Progenitor cell of endocrine pancreas (in vitro differentiated cells): ENCODE measurements at regions not wholly inside any gene's neighbourhood (a gene's known extent, or its start where the extent isn't known, plus 50 kb on each side); places are given as distances from the start of the nearest gene placed in this dataset.

Experiments used
- DNase-seq: peaks from one replicate; pipeline ENCODE4 v3.0.0; 2021; ENCODE audit warnings: low spot score; ENCODE audit not compliant: unreplicated experiment
- H3K27ac Mint-ChIP-seq: 2 replicates; pipeline ENCODE4 v1.8.0; 2021; ENCODE audit warnings: mild to moderate bottlenecking, moderate library complexity, mixed read lengths
- H3K27me3 Mint-ChIP-seq: 2 replicates; pipeline ENCODE4 v1.8.0; 2021; ENCODE audit warnings: mixed read lengths
- H3K36me3 Mint-ChIP-seq: 2 replicates; pipeline ENCODE4 v1.8.0; 2022; ENCODE audit warnings: mixed read lengths; ENCODE audit not compliant: insufficient read depth
- H3K4me1 Mint-ChIP-seq: 2 replicates; pipeline ENCODE4 v1.8.0; 2021; ENCODE audit warnings: low read depth, mixed read lengths
- H3K4me3 Mint-ChIP-seq: 2 replicates; pipeline ENCODE4 v1.8.0; 2021; ENCODE audit warnings: low read depth, mild to moderate bottlenecking, moderate library complexity, mixed read lengths
- H3K9me3 Mint-ChIP-seq: 2 replicates; pipeline ENCODE4 v1.8.0; 2021; ENCODE audit warnings: low read depth, mixed read lengths
- TF ChIP-seq, protein P1 (sequence below): fragments of 200-600 bp; sonication (generic); IDR thresholded peaks from one replicate; pipeline ENCODE4 v1.5.0; 2021; ENCODE audit warnings: antibody characterized with exemption, mild to moderate bottlenecking; ENCODE audit not compliant: unreplicated experiment

- H3K4me3 Mint-ChIP-seq: no peak overlapping the region
- no peaks in the 10 kb centered on the region for H3K36me3 Mint-ChIP-seq
- no peaks in the 10 kb centered on the region for H3K4me1 Mint-ChIP-seq
- H3K9me3 Mint-ChIP-seq: no peaks in the 10 kb centered on the region
- TF ChIP-seq, protein P1, sequence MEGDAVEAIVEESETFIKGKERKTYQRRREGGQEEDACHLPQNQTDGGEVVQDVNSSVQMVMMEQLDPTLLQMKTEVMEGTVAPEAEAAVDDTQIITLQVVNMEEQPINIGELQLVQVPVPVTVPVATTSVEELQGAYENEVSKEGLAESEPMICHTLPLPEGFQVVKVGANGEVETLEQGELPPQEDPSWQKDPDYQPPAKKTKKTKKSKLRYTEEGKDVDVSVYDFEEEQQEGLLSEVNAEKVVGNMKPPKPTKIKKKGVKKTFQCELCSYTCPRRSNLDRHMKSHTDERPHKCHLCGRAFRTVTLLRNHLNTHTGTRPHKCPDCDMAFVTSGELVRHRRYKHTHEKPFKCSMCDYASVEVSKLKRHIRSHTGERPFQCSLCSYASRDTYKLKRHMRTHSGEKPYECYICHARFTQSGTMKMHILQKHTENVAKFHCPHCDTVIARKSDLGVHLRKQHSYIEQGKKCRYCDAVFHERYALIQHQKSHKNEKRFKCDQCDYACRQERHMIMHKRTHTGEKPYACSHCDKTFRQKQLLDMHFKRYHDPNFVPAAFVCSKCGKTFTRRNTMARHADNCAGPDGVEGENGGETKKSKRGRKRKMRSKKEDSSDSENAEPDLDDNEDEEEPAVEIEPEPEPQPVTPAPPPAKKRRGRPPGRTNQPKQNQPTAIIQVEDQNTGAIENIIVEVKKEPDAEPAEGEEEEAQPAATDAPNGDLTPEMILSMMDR: no peak
- H3K27ac Mint-ChIP-seq: no peak overlapping the region
- peaks cover 60% of the 10 kb centered on the region for H3K27me3 Mint-ChIP-seq
- no peak for DNase-seq
Measured at GRCh38 chr1:18013216-18013615, 94.4 kb upstream of the IGSF21 start.

GRCh38 chr1:18015719-18016118 lies 91.9 kb upstream of the IGSF21 start:
- no peak overlapping the region for H3K27ac Mint-ChIP-seq
- DNase-seq: no peak
- peaks cover 64% of the 10 kb centered on the region for H3K27me3 Mint-ChIP-seq
- TF ChIP-seq, protein P1: no peak
- no peaks in the 10 kb centered on the region for H3K36me3 Mint-ChIP-seq
- no peak overlapping the region for H3K4me3 Mint-ChIP-seq
- H3K9me3 Mint-ChIP-seq: no peaks in the 10 kb centered on the region
- no peaks in the 10 kb centered on the region for H3K4me1 Mint-ChIP-seq

DNA sequence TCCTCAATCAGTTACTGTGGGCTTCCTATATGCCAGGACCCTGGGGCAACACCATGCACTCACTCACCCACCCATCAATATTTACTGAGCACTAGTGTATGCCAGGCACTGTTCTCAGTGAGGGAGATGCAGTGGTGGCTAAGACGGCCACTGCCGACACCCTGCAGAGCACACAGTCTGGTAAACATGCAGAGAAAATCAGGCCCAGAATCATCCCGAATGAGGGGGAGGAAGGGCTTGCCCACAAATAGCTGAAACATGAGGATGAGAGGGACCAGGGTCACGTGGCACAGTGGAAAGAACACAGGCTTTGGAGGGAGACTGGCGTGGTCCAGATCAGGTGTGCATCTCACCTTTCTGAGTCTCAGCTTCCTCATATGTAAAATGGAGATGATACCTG lies 89.2 kb upstream of the IGSF21 start:
- Mint-ChIP-seq H3K27ac (no peak overlapping the region), H3K36me3 (no peaks in the 10 kb centered on the region), H3K27me3 (peaks cover 83% of the 10 kb centered on the region), H3K4me1 (no peaks in the 10 kb centered on the region), H3K9me3 (no peaks in the 10 kb centered on the region), H3K4me3 (no peak overlapping the region)
- no peak for DNase-seq
- TF ChIP-seq, protein P1: no peak

- DNase-seq: no peak
- TF ChIP-seq, protein P1: no peak
- H3K9me3 Mint-ChIP-seq: no peaks in the 10 kb centered on the region
- no peak overlapping the region for H3K4me3 Mint-ChIP-seq
- H3K27me3 Mint-ChIP-seq: peaks cover 79% of the 10 kb centered on the region
- no peaks in the 10 kb centered on the region for H3K4me1 Mint-ChIP-seq
- no peaks in the 10 kb centered on the region for H3K36me3 Mint-ChIP-seq
- no peak overlapping the region for H3K27ac Mint-ChIP-seq
Measured at GRCh38 chr1:18020021-18020817, 87.4 kb upstream of the IGSF21 start.

DNA sequence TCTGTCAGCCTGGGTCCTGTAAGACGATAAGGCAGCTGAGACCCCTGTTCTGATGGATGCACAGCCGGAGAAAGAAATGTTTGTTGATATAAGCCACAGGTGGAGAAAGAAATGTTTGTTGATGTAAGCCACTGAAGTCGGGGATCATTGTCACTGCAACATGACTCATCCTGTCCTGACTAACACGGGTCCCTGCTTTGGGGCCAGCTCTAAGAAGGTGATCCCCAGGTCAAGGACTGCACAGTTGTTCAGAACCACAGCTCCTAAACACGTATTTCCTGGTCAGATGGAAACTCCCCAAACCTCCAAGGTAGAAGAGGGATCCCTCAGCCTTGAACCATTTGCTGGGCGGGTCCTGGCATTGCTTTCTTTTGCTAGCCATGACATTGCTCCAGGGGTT lies 86.4 kb upstream of the IGSF21 start:
- TF ChIP-seq, protein P1: no peak
- Mint-ChIP-seq H3K9me3 (no peaks in the 10 kb centered on the region), H3K4me1 (no peaks in the 10 kb centered on the region), H3K27me3 (peaks cover 80% of the 10 kb centered on the region), H3K4me3 (no peak overlapping the region), H3K36me3 (no peaks in the 10 kb centered on the region), H3K27ac (no peak overlapping the region)
- no peak for DNase-seq
